ENCODE measurements at regions not wholly inside any gene's neighbourhood (a gene's known extent, or its start where the extent isn't known, plus 50 kb on each side); places are given as distances from the start of the nearest gene placed in this dataset.

DNA sequence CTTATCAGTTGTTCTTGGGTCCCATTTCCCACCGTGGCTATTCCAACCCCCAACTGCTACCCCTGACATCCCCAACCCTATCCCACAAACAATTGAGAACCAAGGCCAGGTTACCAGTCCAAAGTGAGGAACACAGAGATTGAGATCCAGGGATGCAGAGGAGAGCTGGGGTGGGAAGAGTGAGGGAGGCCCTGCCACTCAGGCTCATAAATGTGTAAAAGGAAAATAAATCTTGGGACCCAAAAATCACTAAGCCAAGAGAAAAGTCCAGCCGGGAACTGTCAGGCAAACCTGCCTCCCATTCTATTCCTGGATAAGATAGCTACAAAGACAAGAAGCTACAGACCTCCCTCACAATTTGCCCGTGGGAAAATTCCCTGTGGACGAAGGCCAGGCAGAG is 101.1 kb upstream of the DLG1 start:
- TF ChIP-seq, protein P1, sequence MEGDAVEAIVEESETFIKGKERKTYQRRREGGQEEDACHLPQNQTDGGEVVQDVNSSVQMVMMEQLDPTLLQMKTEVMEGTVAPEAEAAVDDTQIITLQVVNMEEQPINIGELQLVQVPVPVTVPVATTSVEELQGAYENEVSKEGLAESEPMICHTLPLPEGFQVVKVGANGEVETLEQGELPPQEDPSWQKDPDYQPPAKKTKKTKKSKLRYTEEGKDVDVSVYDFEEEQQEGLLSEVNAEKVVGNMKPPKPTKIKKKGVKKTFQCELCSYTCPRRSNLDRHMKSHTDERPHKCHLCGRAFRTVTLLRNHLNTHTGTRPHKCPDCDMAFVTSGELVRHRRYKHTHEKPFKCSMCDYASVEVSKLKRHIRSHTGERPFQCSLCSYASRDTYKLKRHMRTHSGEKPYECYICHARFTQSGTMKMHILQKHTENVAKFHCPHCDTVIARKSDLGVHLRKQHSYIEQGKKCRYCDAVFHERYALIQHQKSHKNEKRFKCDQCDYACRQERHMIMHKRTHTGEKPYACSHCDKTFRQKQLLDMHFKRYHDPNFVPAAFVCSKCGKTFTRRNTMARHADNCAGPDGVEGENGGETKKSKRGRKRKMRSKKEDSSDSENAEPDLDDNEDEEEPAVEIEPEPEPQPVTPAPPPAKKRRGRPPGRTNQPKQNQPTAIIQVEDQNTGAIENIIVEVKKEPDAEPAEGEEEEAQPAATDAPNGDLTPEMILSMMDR (conservative IDR thresholded peaks at IDR 0.05 in 1 of 2, IDR thresholded peaks at IDR 0.05 in 1 of 2; ENCODE audit: extremely low read depth in 1 of 2, insufficient read depth in 1 of 2, low read depth in 1 of 2, low read length in 2 of 2): no peak
- no peak for TF ChIP-seq EZH2 (IDR thresholded peaks at IDR 0.05; ENCODE audit: borderline replicate concordance, low read length)
